Liver (tissue), 7 donors: ENCODE measurements at regions not wholly inside any gene's neighbourhood (a gene's known extent, or its start where the extent isn't known, plus 50 kb on each side); places are given as distances from the start of the nearest gene placed in this dataset.

ENCODE experiments used
- DNase-seq: peaks from one replicate; pipeline ENCODE4 v3.0.0-alpha.2; 2017; ENCODE audit warnings: low spot score
- H3K27ac ChIP-seq, 2 donors: one replicate each; pipeline ENCODE4 v1.7.0; 2013; ENCODE audit warnings: inconsistent platforms in 2 of 2, low read length in 2 of 2, control low read depth in 1 of 2, low read depth in 1 of 2, mild to moderate bottlenecking in 1 of 2
- H3K27me3 ChIP-seq, 4 donors: one replicate each; pipeline versions ENCODE4 v1.6.1 to v1.7.0; 2013; ENCODE audit warnings: low read length in 3 of 4, inconsistent platforms in 1 of 4, mild to moderate bottlenecking in 1 of 4, moderate library complexity in 1 of 4; ENCODE audit not compliant: control insufficient read depth in 4 of 4, insufficient read depth in 4 of 4
- H3K36me3 ChIP-seq, 4 donors: one replicate each; pipeline versions ENCODE4 v1.6.1 to v1.7.0; 2013; ENCODE audit warnings: low read length in 3 of 4, mild to moderate bottlenecking in 3 of 4, low read depth in 1 of 4, moderate library complexity in 1 of 4; ENCODE audit not compliant: control insufficient read depth in 4 of 4, insufficient read depth in 3 of 4
- H3K4me1 ChIP-seq, 4 donors: one replicate each; pipeline versions ENCODE4 v1.6.1 to v1.7.0; 2013; ENCODE audit warnings: low read length in 3 of 4, mild to moderate bottlenecking in 3 of 4, moderate library complexity in 1 of 4; ENCODE audit not compliant: control insufficient read depth in 4 of 4, insufficient read depth in 4 of 4
- H3K4me3 ChIP-seq, 3 donors: one replicate each; pipeline versions ENCODE4 v1.6.1 to v1.7.0; 2013; ENCODE audit warnings: low read length in 3 of 3, control low read depth in 1 of 3, low read depth in 1 of 3, mild to moderate bottlenecking in 1 of 3
- H3K9ac ChIP-seq, 2 donors: one replicate each; pipeline ENCODE4 v1.7.0; 2013; ENCODE audit warnings: low read length in 2 of 2, mild to moderate bottlenecking in 2 of 2, moderate library complexity in 2 of 2, control low read depth in 1 of 2, low read depth in 1 of 2
- H3K9me3 ChIP-seq, 4 donors: one replicate each; pipeline versions ENCODE4 v1.6.1 to v1.7.0; 2013; ENCODE audit warnings: low read length in 3 of 4; ENCODE audit not compliant: control insufficient read depth in 4 of 4
- EGR1 ChIP-seq, 2 donors: IDR thresholded peaks; 2 replicates each; pipeline ENCODE4 v1.6.1; 2016 to 2018; ENCODE audit warnings: antibody characterized with exemption in 2 of 2, low read depth in 2 of 2
- FOXA1 ChIP-seq: IDR thresholded peaks from 2 replicates; pipeline ENCODE4 v1.6.1; 2016; ENCODE audit warnings: antibody characterized with exemption
- GABPA ChIP-seq, 2 donors: IDR thresholded peaks in 1 of 2; conservative IDR thresholded peaks in 1 of 2; 2 replicates each; pipeline ENCODE4 v1.6.1; 2016; ENCODE audit warnings: antibody characterized with exemption in 2 of 2, mild to moderate bottlenecking in 1 of 2, moderate library complexity in 1 of 2
- HNF4G ChIP-seq: IDR thresholded peaks from 2 replicates; pipeline ENCODE4 v1.6.1; 2016; ENCODE audit warnings: antibody characterized with exemption
- JUND ChIP-seq, 2 donors: IDR thresholded peaks; 2 replicates each; pipeline ENCODE4 v1.6.1; 2016; ENCODE audit warnings: antibody characterized with exemption in 2 of 2
- MAX ChIP-seq: IDR thresholded peaks from 2 replicates; pipeline ENCODE4 v1.6.1; 2016; ENCODE audit warnings: antibody characterized with exemption
- NR2F2 ChIP-seq: IDR thresholded peaks from 2 replicates; pipeline ENCODE4 v1.6.1; 2016; ENCODE audit warnings: antibody characterized with exemption
- RAD21 ChIP-seq, 2 donors: IDR thresholded peaks; 2 replicates each; pipeline ENCODE4 v1.6.1; 2016; ENCODE audit warnings: antibody characterized with exemption in 2 of 2, mild to moderate bottlenecking in 2 of 2
- REST ChIP-seq: IDR thresholded peaks from 2 replicates; pipeline ENCODE4 v1.6.1; 2016; ENCODE audit warnings: antibody characterized with exemption, mild to moderate bottlenecking
- RXRA ChIP-seq, 2 donors: IDR thresholded peaks; 2 replicates each; pipeline ENCODE4 v1.6.1; 2017 to 2018; ENCODE audit warnings: antibody characterized with exemption in 2 of 2, mild to moderate bottlenecking in 1 of 2
- SP1 ChIP-seq: IDR thresholded peaks from 2 replicates; pipeline ENCODE4 v1.6.1; 2018; ENCODE audit warnings: antibody characterized with exemption, mild to moderate bottlenecking
- ZBTB33 ChIP-seq: IDR thresholded peaks from 2 replicates; pipeline ENCODE4 v1.6.1; 2016; ENCODE audit warnings: antibody characterized with exemption
- WGBS: extraction: QIAGEN DNeasy Blood & Tissue Kit; methylation state at CpG from one replicate; pipeline ENCODE4 v1.1.7; 2013; 5-methylcytosine and 5-hydroxymethylcytosine counted together
- donor health status: healthy.
- donor health status: healthy.
- donor health status: healthy.
- donor health status: healthy.

GRCh38 chr3:81985996-81986723 is 224.7 kb upstream of the GBE1 start:
- TF ChIP-seq GABPA (IDR thresholded peaks at IDR 0.05 in 1 of 2, conservative IDR thresholded peaks at IDR 0.05 in 1 of 2): no peak
- no peak for TF ChIP-seq MAX
- no peak for TF ChIP-seq JUND (IDR thresholded peaks at IDR 0.05)
- no peak for TF ChIP-seq EGR1 (IDR thresholded peaks at IDR 0.05; ENCODE audit: low read depth in 2 of 2)
- TF ChIP-seq REST: no peak
- no peak for TF ChIP-seq HNF4G
- no peak for TF ChIP-seq ZBTB33
- no peak for TF ChIP-seq SP1
- TF ChIP-seq NR2F2: no peak
- TF ChIP-seq RAD21 (IDR thresholded peaks at IDR 0.05): no peak
- TF ChIP-seq FOXA1: no peak
- no peak for DNase-seq
- H3K27me3 ChIP-seq: no peaks in the 10 kb centered on the region
- WGBS: 90% methylated on average over 12 of the region's 12 CpGs
- H3K9me3 ChIP-seq: peaks cover 0 to 3% (median under 1%) of the 10 kb centered on the region in 4 donors
- H3K36me3 ChIP-seq: no peaks in the 10 kb centered on the region
- H3K4me3 ChIP-seq: no peak overlapping the region
- H3K4me1 ChIP-seq: no peaks in the 10 kb centered on the region
- no peak overlapping the region for H3K27ac ChIP-seq
- H3K9ac ChIP-seq: no peak overlapping the region

GRCh38 chr3:81983382-81983781 is 221.9 kb upstream of the GBE1 start:
- no peak for TF ChIP-seq GABPA (IDR thresholded peaks at IDR 0.05 in 1 of 2, conservative IDR thresholded peaks at IDR 0.05 in 1 of 2)
- TF ChIP-seq EGR1 (IDR thresholded peaks at IDR 0.05; ENCODE audit: low read depth in 2 of 2): no peak
- TF ChIP-seq HNF4G: no peak
- TF ChIP-seq RXRA (IDR thresholded peaks at IDR 0.05): no peak
- TF ChIP-seq JUND (IDR thresholded peaks at IDR 0.05): no peak
- TF ChIP-seq ZBTB33: no peak
- no peaks in the 10 kb centered on the region for H3K36me3 ChIP-seq
- peaks cover 0 to 3% (median under 1%) of the 10 kb centered on the region in 4 donors for H3K9me3 ChIP-seq
- 71% methylated on average over 1 of the region's 1 CpG for WGBS
- no peak overlapping the region for H3K9ac ChIP-seq
- no peak overlapping the region for H3K27ac ChIP-seq
- H3K4me3 ChIP-seq: no peak overlapping the region
- no peak for DNase-seq
- H3K27me3 ChIP-seq: no peaks in the 10 kb centered on the region
- H3K4me1 ChIP-seq: no peaks in the 10 kb centered on the region
